Mesendoderm (in vitro differentiated cells): ENCODE measurements at regions not wholly inside any gene's neighbourhood (a gene's known extent, or its start where the extent isn't known, plus 50 kb on each side); places are given as distances from the start of the nearest gene placed in this dataset.
"Not testable (repeated sequence)": the region's sequence is repeated elsewhere in the genome, so short reads cannot be mapped to it uniquely, and the experiment has no call there.

Source experiments
- DNase-seq: peaks from one replicate; pipeline ENCODE4 v3.0.0; 2013
- H2AK5ac ChIP-seq: 2 replicates; pipeline ENCODE4 v1.6.1; 2013; ENCODE audit warnings: low read length, inconsistent platforms
- H2BK120ac ChIP-seq: 2 replicates; pipeline ENCODE4 v1.6.1; 2013; ENCODE audit warnings: low read depth, mild to moderate bottlenecking, low read length, moderate library complexity, mixed read lengths
- H2BK15ac ChIP-seq: replicated peaks from 2 replicates; pipeline ENCODE4 v1.6.1; 2013; ENCODE audit warnings: low read depth, mild to moderate bottlenecking, moderate library complexity
- H2BK5ac ChIP-seq: 2 replicates; pipeline ENCODE4 v1.6.1; 2013; ENCODE audit warnings: low read length, inconsistent platforms
- H3K18ac ChIP-seq: 2 replicates; pipeline ENCODE4 v1.6.1; 2013; ENCODE audit warnings: mild to moderate bottlenecking, low read length, mixed read lengths
- H3K23ac ChIP-seq: one replicate; pipeline ENCODE4 v1.6.1; 2013; ENCODE audit warnings: low read length
- H3K27ac ChIP-seq: 2 replicates; pipeline ENCODE4 v1.5.1; 2013; ENCODE audit warnings: low read depth, mild to moderate bottlenecking, inconsistent platforms, low read length, moderate library complexity
- H3K27me3 ChIP-seq: 2 replicates; pipeline ENCODE4 v1.6.1; 2013; ENCODE audit warnings: low read length, control low read depth, mild to moderate bottlenecking, inconsistent platforms; ENCODE audit not compliant: insufficient read depth, poor library complexity
- H3K36me3 ChIP-seq: 2 replicates; pipeline ENCODE4 v1.6.1; 2013; ENCODE audit warnings: low read length, inconsistent platforms; ENCODE audit not compliant: control insufficient read depth, insufficient read depth
- H3K4ac ChIP-seq: one replicate; pipeline ENCODE4 v1.6.1; 2013; ENCODE audit warnings: low read depth, mild to moderate bottlenecking, low read length, moderate library complexity
- H3K4me1 ChIP-seq: 2 replicates; pipeline ENCODE4 v1.6.1; 2013; ENCODE audit warnings: low read depth, low read length, inconsistent platforms; ENCODE audit not compliant: control insufficient read depth
- H3K4me2 ChIP-seq: 2 replicates; pipeline ENCODE4 v1.6.1; 2013; ENCODE audit warnings: low read length
- H3K4me3 ChIP-seq: 2 replicates; pipeline ENCODE4 v1.5.1; 2013; ENCODE audit warnings: mild to moderate bottlenecking, low read length
- H3K56ac ChIP-seq: one replicate; pipeline ENCODE4 v1.6.1; 2013; ENCODE audit warnings: low read length
- H3K79me1 ChIP-seq: 2 replicates; pipeline ENCODE4 v1.6.1; 2013; ENCODE audit warnings: low read length, inconsistent platforms
- H3K79me2 ChIP-seq: 2 replicates; pipeline ENCODE4 v1.6.1; 2013; ENCODE audit warnings: mild to moderate bottlenecking, low read length; ENCODE audit not compliant: control insufficient read depth, insufficient read depth
- H3K9ac ChIP-seq: 2 replicates; pipeline ENCODE4 v1.6.1; 2013; ENCODE audit warnings: low read length, inconsistent platforms
- H4K5ac ChIP-seq: one replicate; pipeline ENCODE4 v1.6.1; 2013; ENCODE audit warnings: low read length
- H4K8ac ChIP-seq: one replicate; pipeline ENCODE4 v1.6.1; 2013; ENCODE audit warnings: low read depth, mild to moderate bottlenecking, control low read depth, low read length, moderate library complexity
- WGBS: extraction: QIAGEN DNeasy Blood & Tissue Kit; methylation state at CpG from one replicate; pipeline ENCODE4 v1.1.7; 2013; ENCODE audit warnings: low lambda C conversion rate, missing lambda C conversion rate; ENCODE audit not compliant: insufficient coverage; ENCODE audit errors: extremely low coverage; 5-methylcytosine and 5-hydroxymethylcytosine counted together

DNA sequence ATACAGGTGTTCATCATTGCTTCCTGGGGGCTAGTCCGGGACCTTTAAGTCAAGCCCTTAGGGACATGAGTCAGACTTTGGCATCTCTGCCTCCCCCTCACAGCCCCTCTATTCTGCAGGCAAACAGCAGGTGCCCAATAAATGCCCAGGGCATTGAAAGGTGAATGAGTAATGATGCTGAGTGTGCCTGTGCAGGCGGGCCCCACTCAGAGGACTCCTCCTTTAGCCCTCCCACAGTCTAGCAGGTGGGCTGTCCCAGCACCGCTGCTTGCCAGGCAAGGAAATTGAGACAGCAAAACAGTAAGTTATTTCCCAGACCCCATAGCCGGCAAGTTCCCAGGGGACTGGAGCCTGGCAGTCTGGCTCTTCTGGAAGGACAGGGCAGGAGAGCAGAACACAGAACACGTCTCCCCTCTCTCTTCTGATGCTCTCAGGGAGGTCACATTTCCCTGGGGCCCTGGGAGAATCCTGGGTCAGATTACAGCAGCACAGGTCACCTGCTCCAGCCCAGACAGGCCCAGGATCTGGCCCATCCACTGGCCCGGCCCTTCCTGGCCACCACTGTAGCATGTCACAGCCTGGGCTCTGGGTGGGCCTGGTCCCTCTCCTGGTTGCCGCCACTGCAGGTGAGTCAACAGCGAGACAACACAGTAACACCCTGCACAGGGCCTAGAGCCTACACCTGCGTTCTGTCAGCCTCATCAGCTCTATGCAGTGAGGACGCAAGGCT lies 108.7 kb upstream of the MTLN start:
- not testable (repeated sequence) for H3K79me2 ChIP-seq, H3K4me1 ChIP-seq, H4K8ac ChIP-seq, H3K56ac ChIP-seq, H3K27me3 ChIP-seq, H3K27ac ChIP-seq, H2BK15ac ChIP-seq, H3K9ac ChIP-seq, H2BK5ac ChIP-seq, H4K5ac ChIP-seq, H3K79me1 ChIP-seq, H3K4ac ChIP-seq, H2AK5ac ChIP-seq, H3K36me3 ChIP-seq, H3K18ac ChIP-seq, DNase-seq, H3K23ac ChIP-seq, H2BK120ac ChIP-seq, H3K4me2 ChIP-seq, H3K4me3 ChIP-seq
- WGBS: no CpG with 5 or more reads among the region's 10 CpGs

DNA sequence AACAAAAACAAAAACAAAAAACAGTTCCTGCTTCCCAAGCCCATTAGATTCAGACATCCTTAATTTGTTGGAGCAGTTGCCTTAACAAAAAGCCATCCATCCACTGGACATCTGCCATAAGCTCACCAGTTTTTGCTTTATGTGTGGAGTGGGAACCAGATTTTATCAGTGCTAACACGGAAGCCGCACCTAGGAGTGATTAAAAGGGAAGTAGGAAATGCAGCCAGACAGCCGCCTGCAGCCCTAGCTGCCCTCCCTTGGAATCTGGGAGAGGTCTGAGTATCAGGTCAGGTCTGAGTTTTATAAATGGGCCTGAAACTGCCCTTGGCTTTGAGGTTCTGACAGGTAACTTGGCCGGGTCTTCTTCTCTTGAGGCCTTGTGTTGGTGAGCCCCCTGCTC lies 106.6 kb upstream of the MTLN start:
- not testable (repeated sequence) for H2AK5ac ChIP-seq, H3K36me3 ChIP-seq, H3K4me2 ChIP-seq, H2BK5ac ChIP-seq, H4K8ac ChIP-seq, H3K79me2 ChIP-seq, H3K18ac ChIP-seq, H3K27ac ChIP-seq, DNase-seq, H3K4ac ChIP-seq, H3K23ac ChIP-seq, H3K27me3 ChIP-seq, H3K56ac ChIP-seq, H2BK120ac ChIP-seq, H2BK15ac ChIP-seq, H3K9ac ChIP-seq, H3K4me1 ChIP-seq, H3K4me3 ChIP-seq, H3K79me1 ChIP-seq, H4K5ac ChIP-seq
- no CpG with 5 or more reads among the region's 4 CpGs for WGBS

DNA sequence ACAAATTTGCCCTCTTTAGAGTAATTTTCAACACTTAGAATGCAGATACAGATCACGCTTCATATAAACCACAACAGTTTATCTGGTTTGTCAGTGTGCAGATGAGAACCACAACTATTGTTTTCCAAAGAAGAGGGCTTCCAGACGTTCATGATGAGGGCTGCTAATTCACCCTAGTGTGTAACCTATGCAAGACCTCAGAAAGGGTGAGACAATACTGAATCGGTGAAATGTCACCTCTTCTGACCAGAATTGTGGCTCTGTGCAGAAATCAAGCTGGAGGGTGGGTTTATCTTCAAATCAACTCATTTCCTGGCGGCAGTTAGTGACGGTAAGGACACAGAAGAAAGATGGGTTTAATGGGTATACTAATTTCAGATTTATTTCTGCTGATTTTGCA lies 105.0 kb upstream of the MTLN start:
- H3K4ac ChIP-seq, H3K36me3 ChIP-seq, H3K4me2 ChIP-seq, H3K4me3 ChIP-seq, H3K18ac ChIP-seq, H2AK5ac ChIP-seq, H3K79me2 ChIP-seq, H3K27ac ChIP-seq, H3K56ac ChIP-seq, H3K23ac ChIP-seq, H3K9ac ChIP-seq, H4K8ac ChIP-seq, H2BK5ac ChIP-seq, H2BK15ac ChIP-seq, H3K27me3 ChIP-seq, H4K5ac ChIP-seq, H3K4me1 ChIP-seq, H2BK120ac ChIP-seq, DNase-seq, H3K79me1 ChIP-seq: not testable (repeated sequence)
- WGBS: no CpG with 5 or more reads among the region's 5 CpGs

DNA sequence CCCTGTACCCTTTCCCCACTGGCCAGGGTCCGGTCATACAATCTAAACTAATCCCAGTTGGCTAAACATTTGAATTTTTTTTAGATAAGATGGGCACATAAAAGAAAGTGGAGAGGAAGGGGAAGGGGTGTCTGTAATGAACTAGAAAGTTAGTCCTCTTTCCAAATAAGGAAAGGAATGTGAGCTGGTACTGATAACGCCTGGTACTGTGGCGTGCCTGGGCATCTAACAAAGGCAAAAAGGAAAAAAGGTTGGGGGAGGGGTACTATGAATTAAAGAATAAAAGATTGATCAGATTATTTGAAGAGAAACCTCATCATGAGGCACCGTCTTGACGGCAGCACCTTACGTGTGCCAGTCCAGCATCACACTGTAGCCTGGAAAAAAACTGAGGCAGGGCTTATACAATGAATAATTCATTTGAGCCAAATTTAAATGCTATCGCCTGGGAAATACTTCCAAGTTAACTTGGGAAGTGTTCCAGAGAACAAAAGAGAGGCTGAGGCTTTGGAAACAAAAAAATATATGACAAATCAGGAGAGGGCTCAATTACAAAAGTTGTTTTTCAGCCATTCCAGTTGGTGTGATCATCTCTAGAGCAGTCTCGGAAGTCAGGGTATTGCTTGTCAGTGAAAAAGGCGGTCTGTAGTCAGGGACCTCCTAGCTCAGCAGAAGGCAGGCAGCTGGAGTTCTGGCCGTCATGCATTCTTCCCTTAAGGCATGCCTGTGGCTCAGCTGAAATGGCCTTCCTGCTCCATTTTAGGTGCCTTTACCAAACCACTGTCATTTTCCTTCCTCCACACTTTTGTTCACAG lies 103.9 kb upstream of the MTLN start:
- not testable (repeated sequence) for H2BK120ac ChIP-seq, H3K4ac ChIP-seq, H3K36me3 ChIP-seq, H3K79me2 ChIP-seq, H2BK15ac ChIP-seq, H2AK5ac ChIP-seq, DNase-seq, H3K27me3 ChIP-seq, H3K27ac ChIP-seq, H3K4me1 ChIP-seq, H3K56ac ChIP-seq, H3K4me2 ChIP-seq, H4K5ac ChIP-seq, H4K8ac ChIP-seq, H3K23ac ChIP-seq, H3K18ac ChIP-seq, H3K4me3 ChIP-seq, H2BK5ac ChIP-seq, H3K9ac ChIP-seq, H3K79me1 ChIP-seq
- WGBS: no CpG with 5 or more reads among the region's 10 CpGs

DNA sequence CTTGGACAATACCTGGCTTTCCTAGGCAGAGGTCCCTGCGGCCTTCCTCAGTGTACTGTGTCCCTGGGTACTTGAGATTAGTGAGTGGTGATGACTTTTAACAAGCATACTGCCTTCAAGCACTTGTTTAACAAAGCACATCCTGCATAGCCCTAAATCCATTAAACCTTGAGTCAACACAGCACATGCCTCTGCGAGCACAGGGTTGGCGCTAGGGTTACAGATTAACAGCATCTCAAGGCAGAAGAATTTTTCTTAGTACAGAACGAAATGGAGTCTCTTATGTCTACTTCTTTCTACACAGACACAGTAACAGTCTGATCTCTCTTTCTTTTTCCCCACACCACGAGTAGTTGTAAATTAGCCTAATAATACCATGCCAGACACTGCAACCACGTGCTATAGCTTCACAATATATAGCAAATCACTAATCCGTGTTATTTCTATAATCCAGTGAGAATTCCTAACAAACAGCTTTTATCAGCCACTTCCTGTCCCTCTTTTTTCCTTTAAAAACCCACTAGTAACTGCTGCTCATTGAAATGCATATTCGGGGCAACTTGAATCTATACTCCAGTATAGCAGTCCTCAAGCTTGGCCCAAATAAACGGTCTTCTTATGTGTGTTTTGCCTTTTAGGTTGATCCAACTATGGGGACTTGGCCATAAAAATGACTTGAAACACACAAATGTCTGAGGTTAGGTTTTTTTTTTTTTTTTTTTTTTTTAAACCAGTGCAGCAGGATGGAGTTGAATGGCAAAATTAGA lies 102.9 kb upstream of the MTLN start:
- not testable (repeated sequence) for H2BK5ac ChIP-seq, H2BK15ac ChIP-seq, H3K79me2 ChIP-seq, H3K27ac ChIP-seq, H4K5ac ChIP-seq, H2BK120ac ChIP-seq, DNase-seq, H3K56ac ChIP-seq, H3K4me2 ChIP-seq, H3K9ac ChIP-seq, H3K4ac ChIP-seq, H3K79me1 ChIP-seq, H3K4me3 ChIP-seq, H2AK5ac ChIP-seq, H3K4me1 ChIP-seq, H4K8ac ChIP-seq, H3K36me3 ChIP-seq, H3K23ac ChIP-seq, H3K18ac ChIP-seq, H3K27me3 ChIP-seq
- WGBS: no CpG with 5 or more reads among the region's 9 CpGs
